BJ (cell line): ENCODE measurements at regions not wholly inside any gene's neighbourhood (a gene's known extent, or its start where the extent isn't known, plus 50 kb on each side); places are given as distances from the start of the nearest gene placed in this dataset.

Experiments
- CTCF ChIA-PET: fragments of 350-600 bp; formaldehyde crosslinking; extraction: SDS; loops from one replicate; lab custom pipeline; 2021; ENCODE audit warnings: antibody characterized with exemption, inconsistent platforms; lab: Yijun Ruan, JAX
- POLR2A ChIA-PET: fragments of 300-600 bp; sonication (Branson Sonifier 250); formaldehyde crosslinking; extraction: SDS; loops from one replicate; lab custom pipeline; 2021; ENCODE audit warnings: antibody characterized with exemption; lab: Charles Lee
- DNase-seq: peaks from one replicate; pipeline ENCODE4 v3.0.0-alpha.2; 2011; ENCODE audit warnings: low read depth
- H3K27me3 ChIP-seq: 2 replicates; pipeline ENCODE4 v1.6.0; 2011; ENCODE audit warnings: low read length; ENCODE audit not compliant: control insufficient read depth, insufficient read depth
- H3K36me3 ChIP-seq: 2 replicates; pipeline ENCODE4 v1.5.1; 2011; ENCODE audit warnings: low read length; ENCODE audit not compliant: control insufficient read depth, insufficient read depth
- H3K4me3 ChIP-seq: 2 replicates; pipeline ENCODE4 v1.5.1; 2011; ENCODE audit warnings: low read depth, mild to moderate bottlenecking, control low read depth, low read length
- CTCF ChIP-seq: IDR thresholded peaks from 2 replicates; pipeline ENCODE4 v1.5.1; 2011; ENCODE audit warnings: low read depth, mild to moderate bottlenecking, control low read depth, inconsistent platforms, low read length, moderate library complexity; ENCODE audit not compliant: insufficient read depth

- ChIA-PET POLR2A (interaction anchor here (0.6 kb wide), 1 partner anchor 53 kb away, joined by 4 read pairs; no protein-coding TSS in a partner anchor), CTCF (no interaction called here)
- no peaks in the 10 kb centered on the region for H3K27me3 ChIP-seq
- no peaks in the 10 kb centered on the region for H3K36me3 ChIP-seq
- no peak for DNase-seq
- no peak for TF ChIP-seq CTCF
- no peak overlapping the region for H3K4me3 ChIP-seq
These were observed 431.5 kb upstream of the BOD1L1 start for GRCh38 chr4:14059006-14059405.

GRCh38 chr4:14064984-14065383, 437.5 kb upstream of the BOD1L1 start:
- ChIA-PET POLR2A (no interaction called here), CTCF (no interaction called here)
- TF ChIP-seq CTCF = no peak
- no peak for DNase-seq
- H3K36me3 ChIP-seq = no peaks in the 10 kb centered on the region
- no peaks in the 10 kb centered on the region for H3K27me3 ChIP-seq
- no peak overlapping the region for H3K4me3 ChIP-seq

- Histone ChIP-seq H3K27me3 (no peaks in the 10 kb centered on the region), H3K36me3 (no peaks in the 10 kb centered on the region), H3K4me3 (no peak overlapping the region)
- POLR2A ChIA-PET = no interaction called here
- CTCF ChIA-PET = no interaction called here
- TF ChIP-seq CTCF = no peak
- no peak for DNase-seq
These were observed 437.9 kb upstream of the BOD1L1 start for GRCh38 chr4:14065406-14065805.

GRCh38 chr4:14066979-14067378, 439.5 kb upstream of the BOD1L1 start:
- DNase-seq = no peak
- H3K4me3 ChIP-seq = no peak overlapping the region
- TF ChIP-seq CTCF = no peak
- H3K36me3 ChIP-seq = no peaks in the 10 kb centered on the region
- POLR2A ChIA-PET = no interaction called here
- no peaks in the 10 kb centered on the region for H3K27me3 ChIP-seq
- CTCF ChIA-PET = no interaction called here

GRCh38 chr4:14069886-14070285, 442.4 kb upstream of the BOD1L1 start:
- H3K4me3 ChIP-seq = no peak overlapping the region
- POLR2A ChIA-PET = no interaction called here
- no peaks in the 10 kb centered on the region for H3K27me3 ChIP-seq
- TF ChIP-seq CTCF = no peak
- no peaks in the 10 kb centered on the region for H3K36me3 ChIP-seq
- DNase-seq = no peak
- CTCF ChIA-PET = no interaction called here
